CD4-positive, alpha-beta T cell treated with Interleukin-15 for 1 hour (primary cell): ENCODE measurements at regions not wholly inside any gene's neighbourhood (a gene's known extent, or its start where the extent isn't known, plus 50 kb on each side); places are given as distances from the start of the nearest gene placed in this dataset.

Source experiments
- DNase-seq: peaks from one replicate; pipeline ENCODE4 v3.0.0-alpha.2; 2020

- no peak for DNase-seq
Observed at GRCh38 chr9:90948156-90948555, 146.5 kb downstream of the SYK start.

GRCh38 chr9:90950600-90950999 is 149.0 kb downstream of the SYK start:
- DNase-seq, result no peak

GRCh38 chr9:90953200-90953599 is 151.6 kb downstream of the SYK start:
- no peak for DNase-seq

GRCh38 chr9:90953805-90954204 is 152.2 kb downstream of the SYK start:
- no peak for DNase-seq

GRCh38 chr9:90956026-90956810 is 154.6 kb downstream of the SYK start:
- no peak for DNase-seq

GRCh38 chr9:90958328-90958727 is 156.7 kb downstream of the SYK start:
- DNase-seq, result no peak

- DNase-seq, result no peak
Observed at GRCh38 chr9:90960941-90961340, 159.3 kb downstream of the SYK start.

GRCh38 chr9:90961375-90961774 is 159.8 kb downstream of the SYK start:
- no peak for DNase-seq

GRCh38 chr9:90964101-90965020 is 162.7 kb downstream of the SYK start:
- peak; percentile 28 for DNase-seq

- DNase-seq, result no peak
Observed at GRCh38 chr9:90965226-90966030, 163.8 kb downstream of the SYK start.

- no peak for DNase-seq
Observed at GRCh38 chr9:90966031-90966290, 164.3 kb downstream of the SYK start.

GRCh38 chr9:90966480-90967144 is 165.0 kb downstream of the SYK start:
- no peak for DNase-seq

GRCh38 chr9:90967145-90967538 is 165.5 kb downstream of the SYK start:
- DNase-seq, result no peak

- no peak for DNase-seq
Observed at GRCh38 chr9:90969021-90969675, 167.5 kb downstream of the SYK start.

- DNase-seq, result no peak
Observed at GRCh38 chr9:90970608-90971007, 169.0 kb downstream of the SYK start.

- no peak for DNase-seq
Observed at GRCh38 chr9:90972057-90972456, 170.4 kb downstream of the SYK start.

- DNase-seq, result no peak
Observed at GRCh38 chr9:90974016-90974415, 172.4 kb downstream of the SYK start.

- no peak for DNase-seq
Observed at GRCh38 chr9:90974643-90975245, 173.1 kb downstream of the SYK start.

- no peak for DNase-seq
Observed at GRCh38 chr9:90975781-90976538, 174.3 kb downstream of the SYK start.

- DNase-seq, result no peak
Observed at GRCh38 chr9:90979138-90979551, 177.5 kb downstream of the SYK start.

- no peak for DNase-seq
Observed at GRCh38 chr9:90979639-90980038, 178.0 kb downstream of the SYK start.
